Gastrocnemius medialis (tissue), 4 donors: ENCODE measurements at regions not wholly inside any gene's neighbourhood (a gene's known extent, or its start where the extent isn't known, plus 50 kb on each side); places are given as distances from the start of the nearest gene placed in this dataset.

Experiments used
- ATAC-seq, 2 donors: fragments of 150-250 bp; one replicate each; pipeline ENCODE4 v1.9.1; 2016
- DNase-seq, 2 donors: peaks; one replicate each; pipeline ENCODE4 v3.0.0-alpha.2; 2019
- H3K27ac ChIP-seq, 4 donors: fragments of 200-600 bp; sonication (generic); 1 replicate in 1 of 4; 2 replicates in 3 of 4; pipeline ENCODE4 v1.5.1; 2016 to 2018; ENCODE audit warnings: mild to moderate bottlenecking in 2 of 4, moderate library complexity in 1 of 4
- H3K27me3 ChIP-seq, 3 donors: fragments of 200-600 bp; sonication (generic) in 2 of 3; 1 replicate in 1 of 3; 2 replicates in 2 of 3; pipeline versions ENCODE4 v1.5.1 to v1.6.0; 2016 to 2019; ENCODE audit warnings: mild to moderate bottlenecking in 1 of 3, moderate library complexity in 1 of 3
- H3K36me3 ChIP-seq, 2 donors: fragments of 200-600 bp; sonication (generic) in 1 of 2; one replicate each; pipeline ENCODE4 v1.5.1; 2017 to 2018
- H3K4me1 ChIP-seq, 2 donors: fragments of 200-600 bp; sonication (generic) in 1 of 2; one replicate each; pipeline ENCODE4 v1.5.1; 2016 to 2017; ENCODE audit warnings: mild to moderate bottlenecking in 2 of 2
- H3K4me3 ChIP-seq, 4 donors: fragments of 200-600 bp; sonication (generic) in 3 of 4; 1 replicate in 1 of 4; 2 replicates in 3 of 4; pipeline ENCODE4 v1.5.1; 2016 to 2019; ENCODE audit warnings: mild to moderate bottlenecking in 2 of 4
- H3K9me3 ChIP-seq, 3 donors: fragments of 200-600 bp; sonication (generic) in 2 of 3; 1 replicate in 1 of 3; 2 replicates in 2 of 3; pipeline ENCODE4 v1.5.1; 2016 to 2019
- CTCF ChIP-seq, 5 experiments: fragments of 450-650 bp in 3 of 5; fragments of 200-600 bp in 2 of 5; sonication (generic) in 2 of 5; IDR thresholded peaks in 4 of 5; conservative IDR thresholded peaks in 1 of 5; 1 replicate in 4 of 5; 2 replicates in 1 of 5; pipeline ENCODE4 v1.5.1; 2016 to 2019; ENCODE audit warnings: antibody characterized with exemption in 5 of 5, mild to moderate bottlenecking in 3 of 5, moderate library complexity in 3 of 5
- POLR2A ChIP-seq, 2 donors: fragments of 450-650 bp; IDR thresholded peaks; one replicate each; pipeline ENCODE4 v1.6.1; 2017; ENCODE audit warnings: antibody characterized with exemption in 2 of 2, mild to moderate bottlenecking in 2 of 2, moderate library complexity in 2 of 2
- in situ Hi-C, 4 donors: fragments of 200-750 bp; cut with MboI; loops; one replicate each; pipeline versions ENCODE4 v1.15.0 to v1.8.0; 2017; ENCODE audit warnings: low sequenced_read_pairs in 4 of 4
- intact Hi-C: fragments of 100-400 bp; cut with DNase I; formaldehyde crosslinking; loops from one replicate; pipeline ENCODE4 v1.15.1; 2023; ENCODE audit warnings: low total_unique reads

GRCh38 chr10:123599366-123599849, 66.7 kb upstream of the GPR26 start:
- intact Hi-C loops (no loop called here), in situ Hi-C loops (loop anchor here (25.0 kb wide), 1 partner anchor 788 kb away; no protein-coding TSS in a partner anchor)
- Histone ChIP-seq H3K4me1 (no peaks in the 10 kb centered on the region), H3K27ac (no peak overlapping the region), H3K27me3 (peaks cover 0 to 6% (median 0%) of the 10 kb centered on the region in 3 donors), H3K9me3 (no peaks in the 10 kb centered on the region), H3K4me3 (no peak overlapping the region), H3K36me3 (no peaks in the 10 kb centered on the region)
- TF ChIP-seq CTCF (IDR thresholded peaks at IDR 0.05 in 4 of 5, conservative IDR thresholded peaks at IDR 0.05 in 1 of 5) (no peak), POLR2A (IDR thresholded peaks at IDR 0.05) (no peak)
- no peak for DNase-seq
- ATAC-seq, result no peak

- intact Hi-C loops (no loop called here), in situ Hi-C loops (no loop called here)
- H3K27ac ChIP-seq, result no peak overlapping the region
- H3K9me3 ChIP-seq, result no peaks in the 10 kb centered on the region
- no peak overlapping the region for H3K4me3 ChIP-seq
- H3K4me1 ChIP-seq, result no peaks in the 10 kb centered on the region
- ATAC-seq (no peak), DNase-seq (no peak)
- no peaks in the 10 kb centered on the region for H3K36me3 ChIP-seq
- TF ChIP-seq CTCF (IDR thresholded peaks at IDR 0.05 in 4 of 5, conservative IDR thresholded peaks at IDR 0.05 in 1 of 5) (no peak), POLR2A (IDR thresholded peaks at IDR 0.05) (no peak)
- H3K27me3 ChIP-seq, result peaks cover 0 to 6% (median 0%) of the 10 kb centered on the region in 3 donors
These were observed 66.0 kb upstream of the GPR26 start for GRCh38 chr10:123600177-123600576.

GRCh38 chr10:123603130-123603529, 63.0 kb upstream of the GPR26 start:
- intact Hi-C loops (no loop called here), in situ Hi-C loops (no loop called here)
- peaks cover 0 to 7% (median 0%) of the 10 kb centered on the region in 3 donors for H3K27me3 ChIP-seq
- no peaks in the 10 kb centered on the region for H3K9me3 ChIP-seq
- H3K4me3 ChIP-seq, result no peak overlapping the region
- ATAC-seq (no peak), DNase-seq (no peak)
- no peak overlapping the region for H3K27ac ChIP-seq
- no peaks in the 10 kb centered on the region for H3K36me3 ChIP-seq
- no peaks in the 10 kb centered on the region for H3K4me1 ChIP-seq
- TF ChIP-seq CTCF (IDR thresholded peaks at IDR 0.05 in 4 of 5, conservative IDR thresholded peaks at IDR 0.05 in 1 of 5), result no peak

- Histone ChIP-seq H3K27ac (no peak overlapping the region), H3K27me3 (peaks cover 0 to 7% (median 3%) of the 10 kb centered on the region in 3 donors), H3K4me1 (no peaks in the 10 kb centered on the region), H3K36me3 (no peaks in the 10 kb centered on the region), H3K9me3 (no peaks in the 10 kb centered on the region), H3K4me3 (no peak overlapping the region)
- TF ChIP-seq POLR2A (IDR thresholded peaks at IDR 0.05) (no peak), CTCF (IDR thresholded peaks at IDR 0.05 in 4 of 5, conservative IDR thresholded peaks at IDR 0.05 in 1 of 5) (no peak)
- DNase-seq (no peak), ATAC-seq (no peak)
- in situ Hi-C loops (no loop called here), intact Hi-C loops (no loop called here)
These were observed 61.6 kb upstream of the GPR26 start for GRCh38 chr10:123604506-123604905.

GRCh38 chr10:123606006-123606405, 60.1 kb upstream of the GPR26 start:
- intact Hi-C loops (no loop called here), in situ Hi-C loops (no loop called here)
- peaks cover 0 to 7% (median 3%) of the 10 kb centered on the region in 3 donors for H3K27me3 ChIP-seq
- DNase-seq (no peak), ATAC-seq (no peak)
- H3K4me3 ChIP-seq, result no peak overlapping the region
- no peaks in the 10 kb centered on the region for H3K9me3 ChIP-seq
- no peaks in the 10 kb centered on the region for H3K4me1 ChIP-seq
- no peaks in the 10 kb centered on the region for H3K36me3 ChIP-seq
- TF ChIP-seq POLR2A (IDR thresholded peaks at IDR 0.05) (no peak), CTCF (IDR thresholded peaks at IDR 0.05 in 4 of 5, conservative IDR thresholded peaks at IDR 0.05 in 1 of 5) (no peak)
- no peak overlapping the region for H3K27ac ChIP-seq
